HCT116 (cell line): ENCODE measurements at regions not wholly inside any gene's neighbourhood (a gene's known extent, or its start where the extent isn't known, plus 50 kb on each side); places are given as distances from the start of the nearest gene placed in this dataset.

Experiments used
- CEBPB ChIP-seq: IDR thresholded peaks from 2 replicates; pipeline ENCODE4 v1.6.1; 2012; ENCODE audit warnings: low read depth
- EGR1 ChIP-seq: IDR thresholded peaks from 2 replicates; pipeline ENCODE4 v1.6.1; 2012; ENCODE audit warnings: low read depth
- ELF1 ChIP-seq: IDR thresholded peaks from 2 replicates; pipeline ENCODE4 v1.6.1; 2012; ENCODE audit warnings: low read depth, borderline replicate concordance
- POLR2A ChIP-seq: IDR thresholded peaks from 2 replicates; pipeline ENCODE4 v1.7.0; 2011; ENCODE audit warnings: borderline replicate concordance; ENCODE audit not compliant: insufficient read depth, insufficient read length; ENCODE audit errors: extremely low read depth
- TCF7L2 ChIP-seq: IDR thresholded peaks from 2 replicates; pipeline ENCODE4 v1.7.0; 2011; ENCODE audit warnings: borderline replicate concordance, inconsistent platforms; ENCODE audit not compliant: insufficient read depth, insufficient read length; ENCODE audit errors: extremely low read depth
- TF ChIP-seq, protein P1 (sequence below), 3 experiments: fragments of 200-600 bp in 1 of 3; sonication (generic) in 1 of 3; IDR thresholded peaks in 2 of 3; conservative IDR thresholded peaks in 1 of 3; 2 replicates each; pipeline ENCODE4 v1.5.1; 2012 to 2017; ENCODE audit warnings: low read depth in 2 of 3, low read length in 2 of 3, antibody characterized with exemption in 1 of 3, borderline replicate concordance in 1 of 3, control low read depth in 1 of 3, mild to moderate bottlenecking in 1 of 3, mixed read lengths in 1 of 3, mixed run types in 1 of 3, moderate library complexity in 1 of 3; ENCODE audit not compliant: insufficient read depth in 1 of 3
- TF ChIP-seq, protein P2 (sequence below): IDR thresholded peaks from 2 replicates; pipeline ENCODE4 v1.6.1; 2012; ENCODE audit warnings: low read depth

DNA sequence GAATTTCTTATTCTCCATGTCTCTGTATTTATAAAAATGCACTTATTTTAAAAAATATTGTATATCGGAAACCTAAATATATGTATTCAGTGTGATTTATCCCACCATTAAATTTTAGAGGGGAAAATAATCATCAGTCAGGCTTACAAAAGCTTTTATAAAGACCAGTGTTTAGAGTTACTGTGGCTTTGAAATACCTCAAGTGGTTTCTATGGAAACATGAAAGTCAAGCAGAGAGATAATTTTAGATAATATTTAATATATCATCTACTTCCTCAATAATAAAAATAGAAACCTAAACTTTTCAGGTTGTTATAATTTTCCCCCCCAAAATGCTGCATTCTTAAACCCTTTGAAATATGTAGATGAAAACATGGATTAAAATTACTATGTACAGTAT lies 332.9 kb upstream of the PITX2 start:
- TF ChIP-seq, protein P1, sequence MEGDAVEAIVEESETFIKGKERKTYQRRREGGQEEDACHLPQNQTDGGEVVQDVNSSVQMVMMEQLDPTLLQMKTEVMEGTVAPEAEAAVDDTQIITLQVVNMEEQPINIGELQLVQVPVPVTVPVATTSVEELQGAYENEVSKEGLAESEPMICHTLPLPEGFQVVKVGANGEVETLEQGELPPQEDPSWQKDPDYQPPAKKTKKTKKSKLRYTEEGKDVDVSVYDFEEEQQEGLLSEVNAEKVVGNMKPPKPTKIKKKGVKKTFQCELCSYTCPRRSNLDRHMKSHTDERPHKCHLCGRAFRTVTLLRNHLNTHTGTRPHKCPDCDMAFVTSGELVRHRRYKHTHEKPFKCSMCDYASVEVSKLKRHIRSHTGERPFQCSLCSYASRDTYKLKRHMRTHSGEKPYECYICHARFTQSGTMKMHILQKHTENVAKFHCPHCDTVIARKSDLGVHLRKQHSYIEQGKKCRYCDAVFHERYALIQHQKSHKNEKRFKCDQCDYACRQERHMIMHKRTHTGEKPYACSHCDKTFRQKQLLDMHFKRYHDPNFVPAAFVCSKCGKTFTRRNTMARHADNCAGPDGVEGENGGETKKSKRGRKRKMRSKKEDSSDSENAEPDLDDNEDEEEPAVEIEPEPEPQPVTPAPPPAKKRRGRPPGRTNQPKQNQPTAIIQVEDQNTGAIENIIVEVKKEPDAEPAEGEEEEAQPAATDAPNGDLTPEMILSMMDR (IDR thresholded peaks at IDR 0.05 in 2 of 3, conservative IDR thresholded peaks at IDR 0.05 in 1 of 3; ENCODE audit: borderline replicate concordance in 1 of 3, insufficient read depth in 1 of 3, low read depth in 2 of 3, low read length in 2 of 3): no peak
- TF ChIP-seq, protein P2, sequence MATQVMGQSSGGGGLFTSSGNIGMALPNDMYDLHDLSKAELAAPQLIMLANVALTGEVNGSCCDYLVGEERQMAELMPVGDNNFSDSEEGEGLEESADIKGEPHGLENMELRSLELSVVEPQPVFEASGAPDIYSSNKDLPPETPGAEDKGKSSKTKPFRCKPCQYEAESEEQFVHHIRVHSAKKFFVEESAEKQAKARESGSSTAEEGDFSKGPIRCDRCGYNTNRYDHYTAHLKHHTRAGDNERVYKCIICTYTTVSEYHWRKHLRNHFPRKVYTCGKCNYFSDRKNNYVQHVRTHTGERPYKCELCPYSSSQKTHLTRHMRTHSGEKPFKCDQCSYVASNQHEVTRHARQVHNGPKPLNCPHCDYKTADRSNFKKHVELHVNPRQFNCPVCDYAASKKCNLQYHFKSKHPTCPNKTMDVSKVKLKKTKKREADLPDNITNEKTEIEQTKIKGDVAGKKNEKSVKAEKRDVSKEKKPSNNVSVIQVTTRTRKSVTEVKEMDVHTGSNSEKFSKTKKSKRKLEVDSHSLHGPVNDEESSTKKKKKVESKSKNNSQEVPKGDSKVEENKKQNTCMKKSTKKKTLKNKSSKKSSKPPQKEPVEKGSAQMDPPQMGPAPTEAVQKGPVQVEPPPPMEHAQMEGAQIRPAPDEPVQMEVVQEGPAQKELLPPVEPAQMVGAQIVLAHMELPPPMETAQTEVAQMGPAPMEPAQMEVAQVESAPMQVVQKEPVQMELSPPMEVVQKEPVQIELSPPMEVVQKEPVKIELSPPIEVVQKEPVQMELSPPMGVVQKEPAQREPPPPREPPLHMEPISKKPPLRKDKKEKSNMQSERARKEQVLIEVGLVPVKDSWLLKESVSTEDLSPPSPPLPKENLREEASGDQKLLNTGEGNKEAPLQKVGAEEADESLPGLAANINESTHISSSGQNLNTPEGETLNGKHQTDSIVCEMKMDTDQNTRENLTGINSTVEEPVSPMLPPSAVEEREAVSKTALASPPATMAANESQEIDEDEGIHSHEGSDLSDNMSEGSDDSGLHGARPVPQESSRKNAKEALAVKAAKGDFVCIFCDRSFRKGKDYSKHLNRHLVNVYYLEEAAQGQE: no peak
- no peak for TF ChIP-seq POLR2A
- no peak for TF ChIP-seq ELF1
- no peak for TF ChIP-seq CEBPB
- TF ChIP-seq TCF7L2: no peak
- TF ChIP-seq EGR1: no peak
